Pancreas (tissue), 10 donors: ENCODE measurements at regions not wholly inside any gene's neighbourhood (a gene's known extent, or its start where the extent isn't known, plus 50 kb on each side); places are given as distances from the start of the nearest gene placed in this dataset.
"Not testable (repeated sequence)": the region's sequence is repeated elsewhere in the genome, so short reads cannot be mapped to it uniquely, and the experiment has no call there.

ENCODE experiments used
- ATAC-seq, 4 donors: fragments of 200-7000 bp; cut with Tn5 transposase; one replicate each; pipeline versions ENCODE4 v1.8.0 to v1.9.1; 2020; ENCODE audit warnings: mild to moderate bottlenecking in 4 of 4, moderate library complexity in 4 of 4
- DNase-seq, 6 donors: peaks; one replicate each; pipeline ENCODE4 v3.0.0-alpha.2; 2020
- FAIRE-seq: peaks from 2 replicates; lab custom pipeline; 2012; peaks lifted over from hg19 to GRCh38; lab: Jason Lieb, UNC
- H3K27ac ChIP-seq, 4 donors: fragments of 200-600 bp; sonication (generic); 1 replicate in 3 of 4; 2 replicates in 1 of 4; pipeline versions ENCODE4 v1.5.0 to v1.8.0; 2020
- H3K27me3 ChIP-seq, 4 donors: fragments of 200-600 bp; one replicate each; pipeline ENCODE4 v1.8.0; 2021
- H3K36me3 ChIP-seq, 3 donors: fragments of 200-600 bp; sonication (generic) in 1 of 3; one replicate each; pipeline versions ENCODE4 v1.5.0 to v1.8.0; 2020 to 2021
- H3K4me1 ChIP-seq, 3 donors: fragments of 200-600 bp; one replicate each; pipeline ENCODE4 v1.8.0; 2021
- H3K4me3 ChIP-seq, 4 donors: fragments of 200-600 bp; sonication (generic) in 2 of 4; one replicate each; pipeline versions ENCODE4 v1.5.0 to v1.8.0; 2020 to 2021
- H3K9me3 ChIP-seq, 4 donors: fragments of 200-600 bp; one replicate each; pipeline ENCODE4 v1.8.0; 2021
- WGBS, 2 donors: extraction: QIAGEN DNeasy Blood & Tissue Kit; methylation state at CpG; one replicate each; pipeline ENCODE4 v1.1.7; 2013; 5-methylcytosine and 5-hydroxymethylcytosine counted together
- intact Hi-C, 3 donors: fragments of 100-400 bp; cut with DNase I; formaldehyde crosslinking; loops; one replicate each; pipeline versions ENCODE4 v1.11.1 to v1.14.2; 2022
- TF ChIP-seq, protein P1 (sequence below), 4 donors: fragments of 200-600 bp; sonication (generic) in 3 of 4; IDR thresholded peaks; one replicate each; pipeline versions ENCODE4 v1.5.0 to v1.8.0; 2021; ENCODE audit warnings: antibody characterized with exemption in 4 of 4
- donor health status: healthy with polysubstance abuse.
- donor health status: DM: no; HTN: no; CAD: no; lungs with moderate emphysema.
- donor health status: DM: no; HTN: no; CAD: no.
- donor health status: control.
- donor health status: control.
- donor health status: Bipolar disorder and iron deficiency.
- donor health status: DM: yes; HTN: yes; CAD: no.
- donor health status: DM: no; HTN: no; CAD: no.
- donor health status: DM: no; HTN: no; CAD: no.
- donor health status: DM: yes; HTN: yes; CAD: no.

DNA sequence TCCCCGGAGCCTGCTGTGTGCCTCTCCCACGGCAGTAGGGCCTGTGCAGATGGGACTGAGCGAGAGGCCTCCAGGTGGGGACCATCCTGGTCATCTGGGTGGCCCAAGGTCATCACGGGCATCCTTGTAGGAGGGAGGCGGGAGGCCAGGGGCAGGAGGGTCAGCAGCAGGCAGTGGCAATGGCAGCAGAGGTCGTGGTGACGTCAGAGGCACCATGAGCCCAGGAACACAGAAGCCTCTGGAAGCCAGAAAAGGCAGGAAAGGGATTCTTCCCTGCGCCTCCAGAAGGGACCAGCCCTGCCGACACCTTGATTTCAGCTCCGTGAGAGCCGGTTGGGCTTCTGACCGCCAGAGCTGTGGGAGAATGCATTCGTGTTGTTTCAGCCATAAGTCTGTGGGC lies 190.3 kb downstream of the BANP start:
- Histone ChIP-seq H3K4me1 (no peaks in the 10 kb centered on the region), H3K9me3 (no peaks in the 10 kb centered on the region), H3K27me3 (no peaks in the 10 kb centered on the region), H3K36me3 (no peaks in the 10 kb centered on the region), H3K4me3 (no peak overlapping the region), H3K27ac (no peak overlapping the region)
- intact Hi-C loops, result no loop called here
- TF ChIP-seq, protein P1, sequence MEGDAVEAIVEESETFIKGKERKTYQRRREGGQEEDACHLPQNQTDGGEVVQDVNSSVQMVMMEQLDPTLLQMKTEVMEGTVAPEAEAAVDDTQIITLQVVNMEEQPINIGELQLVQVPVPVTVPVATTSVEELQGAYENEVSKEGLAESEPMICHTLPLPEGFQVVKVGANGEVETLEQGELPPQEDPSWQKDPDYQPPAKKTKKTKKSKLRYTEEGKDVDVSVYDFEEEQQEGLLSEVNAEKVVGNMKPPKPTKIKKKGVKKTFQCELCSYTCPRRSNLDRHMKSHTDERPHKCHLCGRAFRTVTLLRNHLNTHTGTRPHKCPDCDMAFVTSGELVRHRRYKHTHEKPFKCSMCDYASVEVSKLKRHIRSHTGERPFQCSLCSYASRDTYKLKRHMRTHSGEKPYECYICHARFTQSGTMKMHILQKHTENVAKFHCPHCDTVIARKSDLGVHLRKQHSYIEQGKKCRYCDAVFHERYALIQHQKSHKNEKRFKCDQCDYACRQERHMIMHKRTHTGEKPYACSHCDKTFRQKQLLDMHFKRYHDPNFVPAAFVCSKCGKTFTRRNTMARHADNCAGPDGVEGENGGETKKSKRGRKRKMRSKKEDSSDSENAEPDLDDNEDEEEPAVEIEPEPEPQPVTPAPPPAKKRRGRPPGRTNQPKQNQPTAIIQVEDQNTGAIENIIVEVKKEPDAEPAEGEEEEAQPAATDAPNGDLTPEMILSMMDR (IDR thresholded peaks at IDR 0.05), result no peak
- DNase-seq (no peak), FAIRE-seq (no peak), ATAC-seq (no peak)
- WGBS, 2 donors, result 74 to 80% methylated on average over 12 to 13 of the region's 13 CpGs

DNA sequence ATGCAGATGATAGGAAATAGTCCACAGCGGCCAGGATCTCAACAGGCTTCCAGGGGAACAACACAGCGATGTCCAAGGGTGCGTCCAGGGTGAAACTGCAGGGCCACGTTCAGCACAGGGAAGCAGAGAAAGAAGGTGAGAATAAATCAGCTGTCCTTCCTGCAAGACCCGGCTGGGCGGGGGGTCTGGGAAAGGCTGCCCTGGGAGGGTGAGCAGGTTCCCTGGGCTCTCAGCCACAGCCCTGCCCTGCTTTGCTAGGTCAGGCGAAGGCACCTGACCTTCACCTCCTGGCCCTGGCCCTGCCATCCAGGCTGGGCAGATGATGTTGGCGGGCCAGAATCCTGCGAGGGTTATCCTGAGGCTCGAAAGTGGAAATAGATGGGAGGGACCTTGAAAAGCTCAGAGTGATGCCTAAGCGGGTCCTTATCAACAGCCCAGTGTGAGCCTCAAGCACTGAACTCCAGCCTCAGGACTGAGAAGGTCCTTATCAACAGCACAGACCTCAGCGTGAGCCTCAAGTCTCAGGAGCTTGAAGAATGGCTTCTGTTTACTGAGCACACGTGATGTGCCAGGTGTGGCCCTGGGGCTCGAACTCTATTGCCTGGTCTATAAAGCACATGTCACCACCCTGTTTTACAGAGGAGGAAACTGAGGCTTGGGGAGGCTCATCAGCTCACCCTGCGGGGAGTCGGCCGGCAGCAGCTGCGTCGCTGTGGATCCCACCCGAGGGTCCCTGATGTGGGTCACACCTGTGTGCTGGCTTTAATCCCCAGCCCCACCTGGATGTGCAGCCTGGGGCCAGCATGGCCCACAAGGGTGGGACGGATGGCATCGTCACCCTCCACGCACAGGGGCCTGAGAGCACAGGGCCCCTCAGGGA lies 191.1 kb downstream of the BANP start:
- H3K27me3 ChIP-seq, H3K36me3 ChIP-seq, DNase-seq, H3K4me3 ChIP-seq, intact Hi-C loops, H3K27ac ChIP-seq, H3K4me1 ChIP-seq, H3K9me3 ChIP-seq, FAIRE-seq, ATAC-seq: not testable (repeated sequence)
- WGBS, 2 donors, result 71 to 72% methylated on average over 23 of the region's 23 CpGs

DNA sequence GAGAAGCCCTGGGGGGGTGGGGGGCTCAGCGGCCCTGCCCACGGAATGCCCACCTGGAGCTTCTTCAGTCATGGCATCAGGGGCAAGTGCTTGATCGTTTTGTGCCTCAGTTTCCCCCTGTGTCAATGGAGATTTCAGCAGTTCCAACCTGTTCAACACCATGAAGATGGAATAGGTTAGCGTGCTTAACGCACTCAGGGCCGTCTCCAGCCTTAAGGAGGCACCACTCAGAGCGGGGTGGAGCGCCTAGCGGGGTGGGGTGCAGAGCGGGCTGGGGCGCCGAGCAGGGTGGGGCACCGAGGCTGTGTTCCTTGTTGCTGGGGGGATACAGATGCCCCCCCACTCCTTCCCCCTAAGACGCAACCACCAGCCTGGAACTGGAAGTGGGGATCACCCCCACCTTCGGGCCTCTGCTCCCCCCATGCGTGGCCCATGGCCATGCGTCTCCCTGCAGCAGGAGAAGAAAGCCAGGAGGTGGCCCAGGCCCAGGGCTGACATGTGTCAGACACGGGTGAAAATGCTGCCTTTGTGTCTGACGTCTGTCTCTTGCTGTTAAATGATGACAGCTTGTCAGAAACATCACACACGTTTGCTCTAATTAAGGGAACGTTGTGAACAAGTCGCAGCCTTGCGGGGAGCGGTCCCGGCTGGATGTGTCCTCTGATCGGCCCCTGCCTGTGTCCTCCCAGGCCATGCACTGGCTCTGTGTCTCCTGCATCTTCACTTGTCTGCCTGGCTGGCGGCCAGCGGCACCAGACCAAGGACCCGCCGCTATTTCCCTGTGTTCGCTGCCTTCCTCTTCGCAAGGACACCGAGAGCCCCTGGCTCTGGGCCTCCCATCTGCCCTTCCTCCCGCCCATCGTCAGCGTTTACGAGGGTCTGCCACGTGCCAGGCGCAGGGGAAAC lies 192.1 kb downstream of the BANP start:
- FAIRE-seq, H3K27me3 ChIP-seq, H3K4me1 ChIP-seq, H3K9me3 ChIP-seq, H3K36me3 ChIP-seq, intact Hi-C loops, ATAC-seq, H3K4me3 ChIP-seq, H3K27ac ChIP-seq, DNase-seq: not testable (repeated sequence)
- 44 to 61% methylated on average over 27 to 38 of the region's 39 CpGs for WGBS, 2 donors

DNA sequence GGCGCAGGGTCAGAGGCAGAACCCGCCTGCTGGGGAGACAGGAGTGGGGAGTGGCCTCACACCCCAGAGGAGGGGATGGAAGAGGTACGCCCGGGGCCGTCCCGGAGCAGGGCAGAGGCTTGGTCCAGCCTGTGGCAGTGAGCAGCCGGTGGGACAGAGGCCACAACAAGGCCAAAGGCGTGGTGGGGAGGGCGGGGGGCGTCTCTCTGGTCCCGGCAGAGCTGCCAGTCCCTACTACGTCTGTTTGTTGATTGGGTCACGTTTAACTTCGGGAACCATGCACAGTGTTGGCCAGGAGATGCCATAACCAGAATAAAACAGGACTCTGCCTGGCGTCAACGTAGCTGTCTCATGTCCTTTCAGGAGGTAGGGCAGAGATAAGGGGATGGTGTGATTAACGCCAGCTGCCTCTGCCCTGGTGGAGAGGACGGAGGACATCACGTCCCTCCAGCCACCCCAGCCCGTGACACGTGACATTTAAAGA lies 192.8 kb downstream of the BANP start:
- H3K27me3 ChIP-seq, result no peaks in the 10 kb centered on the region
- intact Hi-C loops, result no loop called here
- no peak overlapping the region for H3K4me3 ChIP-seq
- no peak overlapping the region for H3K27ac ChIP-seq
- TF ChIP-seq, protein P1 (IDR thresholded peaks at IDR 0.05), result no peak
- ATAC-seq (peak in 2 of 4 donors; percentile 9 to 46), DNase-seq (no peak), FAIRE-seq (no peak)
- 13 to 16% methylated on average over 19 to 21 of the region's 21 CpGs for WGBS, 2 donors
- H3K36me3 ChIP-seq, result no peaks in the 10 kb centered on the region
- no peaks in the 10 kb centered on the region for H3K4me1 ChIP-seq
- H3K9me3 ChIP-seq, result no peaks in the 10 kb centered on the region

DNA sequence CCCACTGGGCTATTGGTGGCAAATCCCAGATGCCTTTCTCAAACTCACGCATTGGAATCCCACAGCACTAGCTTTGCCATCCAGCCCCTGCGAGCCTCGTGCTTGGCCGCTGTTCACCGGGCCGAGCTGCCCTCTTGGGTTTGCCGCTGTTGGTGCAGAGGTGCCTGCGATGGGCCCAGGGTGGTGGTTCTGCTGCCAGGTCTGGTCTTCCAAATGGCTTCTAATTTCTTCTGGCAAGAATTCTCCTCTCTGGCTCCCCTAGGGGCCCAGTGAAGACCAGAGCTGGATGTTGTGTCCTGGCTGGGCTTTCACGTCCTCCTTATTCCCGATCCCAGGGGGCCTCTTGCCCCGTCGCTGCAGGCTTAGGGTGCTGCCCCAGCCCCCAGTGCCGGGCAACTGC lies 194.1 kb downstream of the BANP start:
- H3K36me3 ChIP-seq, H3K4me1 ChIP-seq, H3K9me3 ChIP-seq, ATAC-seq, intact Hi-C loops, H3K4me3 ChIP-seq, FAIRE-seq, DNase-seq, H3K27me3 ChIP-seq, H3K27ac ChIP-seq: not testable (repeated sequence)
- 81 to 87% methylated on average over 12 of the region's 13 CpGs for WGBS, 2 donors

GRCh38 chr16:88145824-88146405 lies 194.7 kb downstream of the BANP start:
- intact Hi-C loops, H3K4me1 ChIP-seq, FAIRE-seq, H3K27me3 ChIP-seq, H3K9me3 ChIP-seq, DNase-seq, ATAC-seq, H3K27ac ChIP-seq, H3K4me3 ChIP-seq, H3K36me3 ChIP-seq: not testable (repeated sequence)
- 61 to 87% methylated on average over 18 to 21 of the region's 21 CpGs for WGBS, 2 donors

DNA sequence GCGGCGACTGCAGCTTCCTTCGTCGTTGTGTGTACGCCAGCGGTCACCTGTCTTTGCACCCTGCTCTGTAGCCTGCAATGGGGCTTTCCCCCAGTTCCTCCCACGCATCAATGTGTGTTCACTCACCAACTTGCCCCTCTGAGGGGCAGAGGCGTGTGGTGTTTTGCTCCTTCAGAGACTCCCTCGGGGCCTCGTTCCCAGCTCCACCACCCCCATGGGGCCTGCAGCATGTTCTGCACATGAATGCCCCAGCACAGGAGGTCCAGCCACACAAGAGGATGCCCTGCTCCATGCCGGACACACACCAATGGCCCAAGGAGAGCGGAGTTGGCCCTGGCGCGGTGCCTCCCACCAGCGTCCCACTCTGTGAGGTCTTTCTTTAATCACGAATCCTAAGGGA lies 196.8 kb downstream of the BANP start:
- H3K9me3 ChIP-seq, H3K27me3 ChIP-seq, H3K27ac ChIP-seq, H3K4me1 ChIP-seq, H3K36me3 ChIP-seq, H3K4me3 ChIP-seq, intact Hi-C loops, ATAC-seq, DNase-seq, FAIRE-seq: not testable (repeated sequence)
- WGBS, 2 donors, result 75 to 83% methylated on average over 16 of the region's 16 CpGs

DNA sequence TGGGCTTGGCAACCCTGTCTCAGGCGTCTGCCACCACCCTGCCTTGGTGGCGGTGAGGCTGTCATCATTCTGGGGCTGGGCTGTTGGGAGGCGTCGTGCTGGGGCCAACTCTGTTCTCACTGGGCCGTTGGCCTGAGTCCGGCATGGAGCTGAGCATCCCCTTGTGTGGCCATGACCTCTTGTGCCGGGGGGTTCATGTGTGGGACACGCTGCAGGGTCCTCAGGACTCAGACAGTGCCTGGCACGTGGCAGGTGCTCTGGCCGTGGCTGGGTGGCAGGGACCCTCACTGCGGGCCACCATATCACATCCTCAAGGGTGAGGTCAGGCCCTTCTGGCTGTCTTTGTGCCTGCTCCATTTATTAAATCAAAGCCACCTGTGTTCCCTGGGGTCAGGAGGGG lies 197.4 kb downstream of the BANP start:
- ATAC-seq, H3K9me3 ChIP-seq, H3K36me3 ChIP-seq, H3K4me3 ChIP-seq, intact Hi-C loops, DNase-seq, FAIRE-seq, H3K27me3 ChIP-seq, H3K4me1 ChIP-seq, H3K27ac ChIP-seq: not testable (repeated sequence)
- WGBS, 2 donors, result 72 to 74% methylated on average over 11 of the region's 11 CpGs

- H3K27me3 ChIP-seq, H3K4me1 ChIP-seq, intact Hi-C loops, ATAC-seq, H3K27ac ChIP-seq, H3K9me3 ChIP-seq, H3K36me3 ChIP-seq, FAIRE-seq, H3K4me3 ChIP-seq: not testable (repeated sequence)
- 77 to 81% methylated on average over 12 to 14 of the region's 14 CpGs for WGBS, 2 donors
- peak in 1 of 6 donors; percentile 29 for DNase-seq
These were observed 197.9 kb downstream of the BANP start for GRCh38 chr16:88149158-88149603.
